Ectodermal cell (in vitro differentiated cells): ENCODE measurements at regions not wholly inside any gene's neighbourhood (a gene's known extent, or its start where the extent isn't known, plus 50 kb on each side); places are given as distances from the start of the nearest gene placed in this dataset.
"Not testable (repeated sequence)": the region's sequence is repeated elsewhere in the genome, so short reads cannot be mapped to it uniquely, and the experiment has no call there.

ENCODE experiments used
- H3K27ac ChIP-seq: 2 replicates; pipeline ENCODE4 v1.7.0; 2013; ENCODE audit warnings: mild to moderate bottlenecking, low read depth, low read length; ENCODE audit not compliant: insufficient read depth, poor library complexity, severe bottlenecking
- H3K27me3 ChIP-seq: 2 replicates; pipeline ENCODE4 v1.7.0; 2013; ENCODE audit warnings: mild to moderate bottlenecking, low read length; ENCODE audit not compliant: insufficient read depth, control insufficient read depth, poor library complexity, severe bottlenecking
- H3K36me3 ChIP-seq: one replicate; pipeline ENCODE4 v1.7.0; 2013; ENCODE audit warnings: low read length; ENCODE audit not compliant: control insufficient read depth, insufficient read depth
- H3K4me1 ChIP-seq: one replicate; pipeline ENCODE4 v1.7.0; 2013; ENCODE audit warnings: low read length; ENCODE audit not compliant: control insufficient read depth, insufficient read depth
- H3K4me3 ChIP-seq: 2 replicates; pipeline ENCODE4 v1.7.0; 2013; ENCODE audit warnings: low read depth, low read length, control low read depth; ENCODE audit not compliant: insufficient read depth
- H3K9me3 ChIP-seq: 2 replicates; pipeline ENCODE4 v1.7.0; 2013; ENCODE audit warnings: mild to moderate bottlenecking, low read length, moderate library complexity; ENCODE audit not compliant: control insufficient read depth
- WGBS, 2 experiments: methylation state at CpG; one replicate each; pipeline ENCODE4 v1.1.7; 2013; ENCODE audit warnings: missing lambda C conversion rate in 2 of 2; 5-methylcytosine and 5-hydroxymethylcytosine counted together

DNA sequence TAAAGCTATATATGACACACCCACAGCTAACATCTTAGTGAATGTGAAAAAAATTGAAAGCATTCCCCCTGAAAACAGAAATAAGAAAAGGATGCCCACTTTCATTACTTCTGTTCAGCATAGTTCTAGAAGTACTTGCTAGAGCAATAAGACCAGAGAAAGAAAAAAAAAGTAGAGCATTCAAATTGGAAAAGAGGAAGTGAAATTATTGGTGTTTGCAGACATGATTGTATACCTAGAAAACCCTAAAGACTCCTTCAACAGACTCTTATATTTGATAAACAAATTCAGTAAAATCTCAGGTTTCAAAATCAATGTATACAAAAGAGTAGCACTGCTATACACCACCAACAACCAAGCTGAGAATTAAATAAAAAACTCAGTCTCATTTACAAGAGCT is 1461.0 kb downstream of the AMY1C start:
- no peaks in the 10 kb centered on the region for H3K27me3 ChIP-seq
- H3K36me3 ChIP-seq: no peaks in the 10 kb centered on the region
- no peaks in the 10 kb centered on the region for H3K4me1 ChIP-seq
- H3K27ac ChIP-seq: no peak overlapping the region
- H3K4me3 ChIP-seq: no peak overlapping the region
- H3K9me3 ChIP-seq: no peaks in the 10 kb centered on the region

DNA sequence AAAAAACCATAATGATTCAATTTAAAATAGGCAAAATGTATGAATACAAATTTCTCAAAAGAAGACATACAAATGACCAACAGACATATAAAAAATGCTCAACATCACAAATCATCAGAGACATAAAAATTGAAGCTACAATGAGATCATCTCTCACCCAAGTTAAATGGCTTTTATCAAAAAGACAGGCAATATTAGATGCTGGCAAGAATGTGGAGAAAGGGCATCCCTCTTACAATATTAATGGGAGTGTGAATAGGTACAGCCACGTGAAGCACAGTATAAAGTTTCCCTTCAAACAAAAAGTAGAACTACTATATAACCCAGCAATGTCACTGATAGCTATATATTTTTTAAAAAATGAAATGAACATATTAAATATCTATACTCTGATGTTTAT is 1481.7 kb downstream of the AMY1C start:
- H3K9me3 ChIP-seq: no peaks in the 10 kb centered on the region
- H3K27me3 ChIP-seq: no peaks in the 10 kb centered on the region
- WGBS, 2 experiments: 20% methylated on average over 1 of the region's 1 CpG; no CpG with 5 or more reads in 1 of the 2 experiments
- H3K4me1 ChIP-seq: no peaks in the 10 kb centered on the region
- no peak overlapping the region for H3K4me3 ChIP-seq
- no peaks in the 10 kb centered on the region for H3K36me3 ChIP-seq
- H3K27ac ChIP-seq: no peak overlapping the region

DNA sequence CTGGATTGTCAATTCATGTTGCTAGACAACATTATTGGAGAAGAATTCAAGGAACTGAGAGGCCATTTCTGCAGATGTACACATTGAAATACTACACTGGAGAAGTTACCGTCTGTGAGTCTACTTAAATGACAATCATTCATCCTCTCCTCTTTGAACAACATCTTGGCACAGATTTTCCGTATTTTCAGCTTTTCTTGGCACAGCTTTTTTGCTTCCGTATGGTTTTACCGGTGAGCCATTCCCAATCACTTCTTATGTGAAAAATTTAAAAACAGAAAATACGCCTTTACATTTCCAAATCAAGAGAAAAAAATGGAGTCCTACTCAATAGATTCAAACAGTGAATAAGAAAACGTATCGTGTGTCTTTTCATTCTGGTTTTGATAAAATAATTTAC is 1493.7 kb downstream of the AMY1C start:
- H3K4me3 ChIP-seq: no peak overlapping the region
- no peaks in the 10 kb centered on the region for H3K9me3 ChIP-seq
- H3K4me1 ChIP-seq: no peaks in the 10 kb centered on the region
- H3K27me3 ChIP-seq: no peaks in the 10 kb centered on the region
- 96% methylated on average over 5 to 7 of the region's 7 CpGs for WGBS, 2 experiments
- H3K27ac ChIP-seq: no peak overlapping the region
- H3K36me3 ChIP-seq: no peaks in the 10 kb centered on the region

DNA sequence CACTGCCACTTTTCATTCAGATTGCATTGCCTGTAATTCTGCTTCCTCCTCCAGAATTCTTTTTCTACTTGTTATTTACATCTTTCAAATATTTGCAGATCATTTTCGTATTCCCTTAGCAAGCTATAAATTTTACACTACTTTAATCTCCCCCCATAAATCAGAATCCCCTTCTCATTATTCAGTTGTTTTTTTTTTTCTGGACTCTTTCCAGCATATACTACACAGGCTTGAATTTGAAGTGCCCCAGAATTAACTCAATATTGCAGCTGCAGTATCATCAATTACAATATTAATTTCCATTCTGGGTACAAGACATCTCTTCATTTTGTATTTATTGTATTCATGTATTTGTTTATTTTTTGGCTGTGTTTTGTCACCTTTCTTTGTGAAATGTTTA is 1494.3 kb downstream of the AMY1C start:
- Histone ChIP-seq H3K4me1 (no peaks in the 10 kb centered on the region), H3K4me3 (no peak overlapping the region)

DNA sequence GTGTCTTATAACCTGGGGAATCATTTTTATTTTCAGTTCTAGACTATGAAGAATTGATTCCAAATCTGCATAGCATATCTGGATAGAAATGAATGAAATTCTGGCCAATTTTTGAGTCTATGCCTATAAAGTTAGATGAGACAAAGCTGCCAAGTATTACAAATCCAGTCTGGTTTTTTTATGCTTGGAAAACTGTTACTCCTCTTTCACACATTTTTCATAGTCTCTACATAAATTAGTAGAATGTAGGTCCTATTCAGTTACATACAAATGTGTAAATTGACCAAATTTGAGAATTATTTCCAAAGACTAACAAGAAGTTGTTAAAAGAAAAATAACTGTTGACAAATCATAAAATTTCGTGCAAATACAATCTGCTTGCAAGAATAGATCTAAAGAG is 1505.2 kb downstream of the AMY1C start:
- no peak overlapping the region for H3K4me3 ChIP-seq
- H3K36me3 ChIP-seq: no peaks in the 10 kb centered on the region
- WGBS, 2 experiments: 91 to 100% methylated on average over 1 of the region's 1 CpG
- H3K27me3 ChIP-seq: no peaks in the 10 kb centered on the region
- H3K27ac ChIP-seq: no peak overlapping the region
- H3K4me1 ChIP-seq: no peaks in the 10 kb centered on the region
- H3K9me3 ChIP-seq: no peaks in the 10 kb centered on the region

More for the DNA sequence above, 1494.3 kb downstream of the AMY1C start:
- no peaks in the 10 kb centered on the region for H3K36me3 ChIP-seq
- H3K27ac ChIP-seq: no peak overlapping the region
- H3K27me3 ChIP-seq: no peaks in the 10 kb centered on the region
- 88 to 89% methylated on average over 1 of the region's 1 CpG for WGBS, 2 experiments
- H3K9me3 ChIP-seq: no peaks in the 10 kb centered on the region

DNA sequence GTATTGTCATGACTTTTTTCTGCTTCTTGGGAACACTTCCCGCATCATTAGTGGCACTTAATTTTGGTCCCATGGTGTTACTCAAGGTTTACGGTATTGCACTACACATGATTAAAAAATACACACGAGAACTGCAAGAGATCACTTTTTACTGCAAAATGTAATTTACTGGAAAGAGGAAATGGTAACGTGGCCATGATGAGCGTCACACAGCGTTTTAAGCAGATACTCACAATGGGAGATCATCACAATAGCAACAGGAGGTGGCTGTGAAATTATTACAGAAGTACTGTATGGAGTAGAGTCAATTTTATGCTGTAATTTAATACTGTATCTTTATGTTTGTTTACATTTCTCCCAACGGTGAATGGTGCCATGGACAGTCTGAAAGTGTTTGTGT is 1510.3 kb downstream of the AMY1C start:
- no peaks in the 10 kb centered on the region for H3K9me3 ChIP-seq
- H3K4me1 ChIP-seq: no peaks in the 10 kb centered on the region
- H3K27ac ChIP-seq: no peak overlapping the region
- no peak overlapping the region for H3K4me3 ChIP-seq
- H3K36me3 ChIP-seq: no peaks in the 10 kb centered on the region
- H3K27me3 ChIP-seq: no peaks in the 10 kb centered on the region
- 85 to 87% methylated on average over 6 to 7 of the region's 7 CpGs for WGBS, 2 experiments

DNA sequence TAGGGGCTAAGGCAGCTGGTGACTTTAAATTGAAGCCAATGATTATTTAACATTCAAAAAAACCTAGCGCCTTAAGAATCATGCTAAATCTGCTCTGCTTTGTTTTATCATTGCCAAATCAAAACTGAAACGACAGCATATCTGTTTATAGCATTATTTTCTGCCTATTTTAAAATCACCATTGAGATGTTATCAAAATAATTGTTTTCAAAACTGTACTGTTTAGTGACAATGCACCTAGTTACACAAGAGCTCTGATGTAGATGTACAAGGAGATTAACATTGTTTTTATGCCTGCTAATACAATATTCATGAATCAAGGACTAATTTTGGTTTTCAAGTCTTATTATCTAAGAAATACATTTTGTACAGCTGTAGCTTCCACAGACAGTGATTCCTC is 1521.3 kb downstream of the AMY1C start:
- H3K36me3 ChIP-seq: no peaks in the 10 kb centered on the region
- no peak overlapping the region for H3K4me3 ChIP-seq
- no peaks in the 10 kb centered on the region for H3K27me3 ChIP-seq
- no peak overlapping the region for H3K27ac ChIP-seq
- H3K4me1 ChIP-seq: no peaks in the 10 kb centered on the region
- WGBS, 2 experiments: 79 to 95% methylated on average over 2 of the region's 2 CpGs
- no peaks in the 10 kb centered on the region for H3K9me3 ChIP-seq

DNA sequence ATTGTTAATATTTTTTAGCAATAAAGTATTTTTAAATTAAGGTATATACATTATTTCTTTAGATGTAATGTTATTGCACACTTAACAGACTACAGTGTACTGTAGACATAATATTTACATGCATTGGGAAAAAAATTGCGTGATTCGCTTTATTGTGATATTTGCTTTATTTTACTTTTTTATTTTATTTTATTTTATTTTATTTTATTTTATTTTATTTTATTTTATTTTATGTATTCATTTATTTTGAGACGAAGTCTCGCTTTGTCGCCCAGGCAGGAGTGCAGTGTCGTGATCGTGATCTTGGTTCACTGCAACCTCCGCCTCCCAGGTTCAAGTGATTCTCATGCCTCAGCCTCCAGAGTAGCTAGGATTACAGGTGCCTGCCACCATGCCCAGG is 1522.7 kb downstream of the AMY1C start:
- H3K27ac ChIP-seq, H3K9me3 ChIP-seq, H3K27me3 ChIP-seq, H3K4me3 ChIP-seq, H3K36me3 ChIP-seq, H3K4me1 ChIP-seq: not testable (repeated sequence)
- 95 to 96% methylated on average over 6 of the region's 8 CpGs for WGBS, 2 experiments

DNA sequence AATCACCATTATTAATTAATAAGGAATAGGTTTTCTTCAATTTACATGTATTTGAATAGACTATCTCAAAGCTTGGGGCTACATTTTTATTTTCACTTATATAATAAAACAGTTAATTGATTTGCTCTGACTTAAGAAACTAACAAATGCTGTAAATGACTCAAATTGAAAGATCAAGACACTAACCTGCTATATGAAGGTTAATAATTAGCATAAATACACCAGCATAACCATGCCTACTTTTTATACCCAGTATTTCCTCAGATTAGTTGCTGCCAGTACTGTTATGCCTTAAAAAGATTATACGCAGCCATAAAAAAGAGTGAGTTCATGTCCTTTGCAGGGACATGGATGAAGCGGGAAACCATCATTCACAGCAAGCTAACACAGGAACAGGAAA is 1545.1 kb downstream of the AMY1C start:
- 88 to 92% methylated on average over 2 of the region's 2 CpGs for WGBS, 2 experiments
- no peak overlapping the region for H3K4me3 ChIP-seq
- H3K27ac ChIP-seq: no peak overlapping the region
- H3K4me1 ChIP-seq: no peaks in the 10 kb centered on the region
- H3K9me3 ChIP-seq: no peaks in the 10 kb centered on the region
- H3K27me3 ChIP-seq: no peaks in the 10 kb centered on the region
- H3K36me3 ChIP-seq: no peaks in the 10 kb centered on the region

DNA sequence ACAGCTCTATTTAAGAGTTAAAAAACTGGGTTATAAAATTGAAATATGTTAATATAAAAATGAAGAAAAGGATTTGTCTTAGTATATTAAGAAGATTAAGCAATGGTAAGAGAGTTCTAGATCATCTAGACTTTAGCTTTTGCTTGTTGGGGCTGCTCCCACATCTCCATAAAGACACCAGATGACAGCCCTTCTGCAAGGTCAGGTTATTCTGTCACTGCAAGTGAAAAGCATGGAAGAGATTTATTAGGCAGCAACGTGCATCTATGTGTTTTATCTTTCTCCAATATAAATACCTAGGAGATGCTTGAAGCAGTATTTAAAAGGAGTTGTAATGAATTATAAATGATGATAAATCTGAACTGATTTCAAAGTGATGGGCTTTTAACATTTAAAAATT is 1560.4 kb downstream of the AMY1C start:
- 86% methylated on average over 1 of the region's 1 CpG; no CpG with 5 or more reads in 1 of the 2 experiments for WGBS, 2 experiments
- H3K27ac ChIP-seq: no peak overlapping the region
- no peaks in the 10 kb centered on the region for H3K27me3 ChIP-seq
- H3K4me3 ChIP-seq: no peak overlapping the region
- no peaks in the 10 kb centered on the region for H3K36me3 ChIP-seq
- H3K9me3 ChIP-seq: no peaks in the 10 kb centered on the region
- no peaks in the 10 kb centered on the region for H3K4me1 ChIP-seq

DNA sequence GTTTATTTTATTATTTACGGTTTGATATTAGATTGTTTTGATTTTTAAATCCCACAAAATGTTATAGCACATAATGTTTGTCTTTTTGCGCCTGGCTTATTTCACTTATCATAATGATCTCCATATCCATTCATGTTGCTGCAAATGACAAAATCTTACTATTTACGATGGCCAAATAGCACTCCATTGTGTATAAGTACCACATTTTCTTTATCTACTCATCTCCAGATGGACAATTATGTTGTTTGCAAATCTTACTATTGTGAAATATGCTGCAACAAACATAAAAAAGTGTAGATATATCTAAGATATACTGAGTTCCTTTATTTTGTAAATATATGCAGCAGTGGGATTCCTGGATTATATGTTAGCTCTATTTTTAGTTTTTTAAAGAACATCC is 1568.3 kb downstream of the AMY1C start:
- H3K27me3 ChIP-seq: no peaks in the 10 kb centered on the region
- H3K36me3 ChIP-seq: no peaks in the 10 kb centered on the region
- no peaks in the 10 kb centered on the region for H3K9me3 ChIP-seq
- H3K4me3 ChIP-seq: no peak overlapping the region
- 93 to 96% methylated on average over 2 of the region's 3 CpGs for WGBS, 2 experiments
- no peak overlapping the region for H3K27ac ChIP-seq
- H3K4me1 ChIP-seq: no peaks in the 10 kb centered on the region
